Karpas-422 (cell line): ENCODE measurements at regions not wholly inside any gene's neighbourhood (a gene's known extent, or its start where the extent isn't known, plus 50 kb on each side); places are given as distances from the start of the nearest gene placed in this dataset.

Source experiments
- DNase-seq: peaks from one replicate; pipeline ENCODE4 v3.0.0-alpha.2; 2015
- H2AFZ ChIP-seq: fragments of 200-600 bp; sonication (generic); 2 replicates; pipeline ENCODE4 v1.6.1; 2014; ENCODE audit warnings: antibody characterized with exemption, low read length, mixed read lengths
- H3K27ac ChIP-seq: fragments of 200-600 bp; sonication (generic); 2 replicates; pipeline ENCODE4 v1.5.1; 2014; ENCODE audit warnings: mild to moderate bottlenecking, low read length, moderate library complexity
- H3K27me3 ChIP-seq: fragments of 200-600 bp; sonication (generic); 2 replicates; pipeline ENCODE4 v1.6.1; 2014; ENCODE audit warnings: low read length, mixed read lengths
- H3K36me3 ChIP-seq: fragments of 200-600 bp; sonication (generic); 2 replicates; pipeline ENCODE4 v1.6.1; 2014; ENCODE audit warnings: low read length, mixed read lengths; ENCODE audit not compliant: insufficient read depth
- H3K4me1 ChIP-seq: fragments of 200-600 bp; sonication (generic); 2 replicates; pipeline ENCODE4 v1.6.1; 2014; ENCODE audit warnings: mild to moderate bottlenecking, low read length, mixed read lengths
- H3K4me2 ChIP-seq: fragments of 200-600 bp; sonication (generic); 2 replicates; pipeline ENCODE4 v1.6.1; 2014; ENCODE audit warnings: low read length, low read depth, mild to moderate bottlenecking; ENCODE audit not compliant: poor library complexity, severe bottlenecking
- H3K4me3 ChIP-seq: fragments of 200-600 bp; sonication (generic); 2 replicates; pipeline ENCODE4 v1.5.1; 2014; ENCODE audit warnings: mild to moderate bottlenecking, antibody characterized with exemption, low read length, mixed read lengths
- H3K79me2 ChIP-seq: fragments of 200-600 bp; sonication (generic); 2 replicates; pipeline ENCODE4 v1.6.1; 2014; ENCODE audit warnings: mild to moderate bottlenecking, low read length, mixed read lengths
- H3K9ac ChIP-seq: fragments of 200-600 bp; sonication (generic); 2 replicates; pipeline ENCODE4 v1.6.0; 2014; ENCODE audit warnings: low read length
- H3K9me2 ChIP-seq: fragments of 200-600 bp; sonication (generic), shearing (Covaris generic); replicated peaks from 2 replicates; pipeline ENCODE4 v1.6.0; 2014; ENCODE audit warnings: mild to moderate bottlenecking, low read length, moderate library complexity; ENCODE audit not compliant: insufficient read depth
- H3K9me3 ChIP-seq: fragments of 300-700, 200-600 bp; sonication (generic); 2 replicates; pipeline ENCODE4 v1.6.1; 2014; ENCODE audit warnings: low read length, mixed read lengths
- H4K20me1 ChIP-seq: fragments of 200-600 bp; sonication (generic); 2 replicates; pipeline ENCODE4 v1.6.1; 2014; ENCODE audit warnings: mild to moderate bottlenecking, antibody characterized with exemption, low read length, low read depth; ENCODE audit not compliant: insufficient read depth

GRCh38 chr15:83396101-83396500, 51.0 kb upstream of the SH3GL3 start:
- Histone ChIP-seq H2AFZ (no peak overlapping the region), H3K36me3 (no peaks in the 10 kb centered on the region), H3K4me2 (no peak overlapping the region), H3K9me2 (no peaks in the 10 kb centered on the region), H3K79me2 (no peaks in the 10 kb centered on the region), H3K9me3 (no peaks in the 10 kb centered on the region), H3K27me3 (no peaks in the 10 kb centered on the region), H3K9ac (no peak overlapping the region), H3K4me1 (no peaks in the 10 kb centered on the region), H3K27ac (no peak overlapping the region), H4K20me1 (no peaks in the 10 kb centered on the region), H3K4me3 (no peak overlapping the region)
- no peak for DNase-seq
